B cell (primary cell): ENCODE measurements at regions not wholly inside any gene's neighbourhood (a gene's known extent, or its start where the extent isn't known, plus 50 kb on each side); places are given as distances from the start of the nearest gene placed in this dataset.

Source experiments
- ATAC-seq: fragments of 200-7000 bp; cut with Tn5 transposase; one replicate; pipeline ENCODE4 v1.10.0; 2021; ENCODE audit warnings: low read depth, mild to moderate bottlenecking, moderate number of reproducible peaks, moderate library complexity
- CTCF ChIA-PET: fragments of 350-600 bp; sonication (Branson Sonifier 250); formaldehyde crosslinking; loops from one replicate; lab custom pipeline; 2021; ENCODE audit warnings: antibody characterized with exemption, inconsistent platforms; lab: Charles Lee
- POLR2A ChIA-PET: fragments of 350-600 bp; sonication (Branson Sonifier 250); formaldehyde crosslinking; loops from one replicate; lab custom pipeline; 2021; ENCODE audit warnings: antibody characterized with exemption; lab: Charles Lee
- DNase-seq: peaks from one replicate; pipeline ENCODE4 v3.0.0; 2013
- H2AFZ ChIP-seq: 2 replicates; pipeline ENCODE4 v1.6.1; 2012; ENCODE audit warnings: mild to moderate bottlenecking, low read depth, low read length; ENCODE audit not compliant: insufficient read depth, poor library complexity, severe bottlenecking
- H3K27ac ChIP-seq, 2 donors: 1 replicate in 1 of 2; 2 replicates in 1 of 2; pipeline ENCODE4 v1.5.1; 2012 to 2013; ENCODE audit warnings: low read length in 2 of 2, mild to moderate bottlenecking in 2 of 2, moderate library complexity in 1 of 2
- H3K27me3 ChIP-seq, 4 experiments: fragments of 200-600 bp in 1 of 4; sonication (generic) in 1 of 4; replicated peaks in 1 of 4; 1 replicate in 2 of 4; 2 replicates in 2 of 4; pipeline versions ENCODE4 v1.6.1 to v1.7.0; 2013 to 2016; ENCODE audit warnings: low read length in 3 of 4, mild to moderate bottlenecking in 2 of 4, mixed read lengths in 1 of 4, moderate library complexity in 1 of 4; ENCODE audit not compliant: insufficient read depth in 4 of 4, control insufficient read depth in 3 of 4; ENCODE audit errors: control extremely low read depth in 1 of 4
- H3K36me3 ChIP-seq, 2 experiments: replicated peaks in 1 of 2; 1 replicate in 1 of 2; 2 replicates in 1 of 2; pipeline versions ENCODE4 v1.6.1 to v1.7.1; 2013; ENCODE audit warnings: low read length in 1 of 2; ENCODE audit not compliant: insufficient read depth in 2 of 2, control insufficient read depth in 1 of 2; ENCODE audit errors: control extremely low read depth in 1 of 2, extremely low read depth in 1 of 2
- H3K4me1 ChIP-seq, 2 donors: fragments of 200-600 bp in 1 of 2; sonication (generic) in 1 of 2; 1 replicate in 1 of 2; 2 replicates in 1 of 2; pipeline versions ENCODE4 v1.5.1 to v1.6.1; 2013 to 2017; ENCODE audit warnings: low read length in 2 of 2; ENCODE audit not compliant: control insufficient read depth in 2 of 2, insufficient read depth in 2 of 2
- H3K4me2 ChIP-seq: replicated peaks from 2 replicates; pipeline ENCODE3; 2012; ENCODE audit warnings: mild to moderate bottlenecking, low read depth, low read length; ENCODE audit not compliant: poor library complexity, severe bottlenecking
- H3K4me3 ChIP-seq, 5 experiments: fragments of 200-600 bp in 1 of 5; sonication (generic) in 1 of 5; 1 replicate in 3 of 5; 2 replicates in 2 of 5; pipeline versions ENCODE4 v1.5.1 to v1.7.0; 2011 to 2016; ENCODE audit warnings: low read length in 4 of 5, mild to moderate bottlenecking in 4 of 5, low read depth in 2 of 5, control low read depth in 1 of 5, moderate library complexity in 1 of 5; ENCODE audit not compliant: insufficient read depth in 1 of 5; ENCODE audit errors: control extremely low read depth in 1 of 5, extremely low read depth in 1 of 5
- H3K79me2 ChIP-seq: fragments of 200-600 bp; sonication (generic); one replicate; pipeline ENCODE4 v1.6.0; 2016; ENCODE audit warnings: low read length; ENCODE audit not compliant: control insufficient read depth, insufficient read depth
- H3K9ac ChIP-seq: fragments of 200-600 bp; sonication (generic); 2 replicates; pipeline ENCODE4 v1.6.1; 2017; ENCODE audit warnings: mild to moderate bottlenecking, low read length, moderate library complexity
- H3K9me3 ChIP-seq, 3 donors: one replicate each; pipeline versions ENCODE4 v1.6.1 to v1.7.1; 2013; ENCODE audit warnings: low read length in 2 of 3; ENCODE audit not compliant: control insufficient read depth in 2 of 3, insufficient read depth in 1 of 3; ENCODE audit errors: control extremely low read depth in 1 of 3
- H4K20me1 ChIP-seq: 2 replicates; pipeline ENCODE4 v1.6.0; 2012; ENCODE audit warnings: mild to moderate bottlenecking, low read length; ENCODE audit not compliant: insufficient read depth, control insufficient read depth, poor library complexity, severe bottlenecking
- H3K27ac Mint-ChIP-seq: one replicate; pipeline ENCODE4 v1.8.0; 2021; ENCODE audit warnings: mixed read lengths
- H3K27me3 Mint-ChIP-seq: one replicate; pipeline ENCODE4 v1.8.0; 2021; ENCODE audit warnings: mixed read lengths
- H3K4me1 Mint-ChIP-seq: one replicate; pipeline ENCODE4 v1.8.0; 2021; ENCODE audit warnings: mixed read lengths
- H3K4me3 Mint-ChIP-seq: one replicate; pipeline ENCODE4 v1.8.0; 2021; ENCODE audit warnings: mixed read lengths
- H3K9me3 Mint-ChIP-seq: one replicate; pipeline ENCODE4 v1.8.0; 2022; ENCODE audit warnings: mixed read lengths; ENCODE audit not compliant: insufficient read depth
- EZH2 ChIP-seq: IDR thresholded peaks from 2 replicates; pipeline ENCODE4 v1.6.1; 2012; ENCODE audit warnings: borderline replicate concordance, low read depth, mild to moderate bottlenecking, moderate library complexity, low read length; ENCODE audit not compliant: insufficient read depth, poor library complexity, severe bottlenecking
- WGBS: methylation state at CpG from one replicate; pipeline ENCODE4 v1.1.5; 2013; ENCODE audit warnings: missing lambda C conversion rate; ENCODE audit not compliant: insufficient coverage; 5-methylcytosine and 5-hydroxymethylcytosine counted together
- intact Hi-C: fragments of 100-400 bp; cut with micrococcal nuclease; formaldehyde crosslinking; loops from one replicate; pipeline ENCODE4 v1.10.0; 2022
- TF ChIP-seq, protein P1 (sequence below): fragments of 200-600 bp; IDR thresholded peaks from one replicate; pipeline ENCODE4 v1.8.0; 2022; ENCODE audit warnings: antibody characterized with exemption, mild to moderate bottlenecking

DNA sequence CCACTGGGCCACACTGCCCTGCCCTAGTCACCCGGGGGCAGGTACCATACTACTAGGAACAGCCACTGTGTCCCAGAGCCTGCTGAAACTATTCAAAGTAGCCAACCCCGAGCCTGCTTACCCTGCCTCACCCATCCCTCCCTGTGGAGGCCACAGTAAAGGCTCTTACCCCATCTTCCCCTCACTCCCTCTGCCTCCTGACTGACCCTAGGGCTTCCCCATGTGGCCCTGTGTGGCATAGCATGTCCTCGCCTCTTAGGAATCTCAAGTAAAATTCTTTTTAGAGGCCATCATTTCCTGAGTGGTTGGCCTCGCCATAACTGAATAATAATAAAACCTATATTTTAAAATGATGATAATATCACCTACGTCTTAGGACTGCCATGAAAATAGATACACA, 112.2 kb upstream of the SLC6A11 start:
- no peak overlapping the region for H3K4me3 ChIP-seq
- H3K4me1 ChIP-seq = peaks cover 0 to 4% of the 10 kb centered on the region in 2 donors
- Mint-ChIP-seq H3K4me1 (peaks cover 9% of the 10 kb centered on the region), H3K9me3 (no peaks in the 10 kb centered on the region), H3K27me3 (peaks cover 70% of the 10 kb centered on the region), H3K4me3 (no peak overlapping the region), H3K27ac (no peak overlapping the region)
- no peak for DNase-seq
- no peak overlapping the region for H3K9ac ChIP-seq
- no peaks in the 10 kb centered on the region for H4K20me1 ChIP-seq
- H3K79me2 ChIP-seq = no peaks in the 10 kb centered on the region
- no peak overlapping the region for H3K4me2 ChIP-seq
- intact Hi-C loops = no loop called here
- H2AFZ ChIP-seq = no peak overlapping the region
- CTCF ChIA-PET = no interaction called here
- peaks cover 0 to 56% (median 27%) of the 10 kb centered on the region in 4 experiments for H3K27me3 ChIP-seq
- H3K36me3 ChIP-seq = no peaks in the 10 kb centered on the region
- H3K27ac ChIP-seq = no peak overlapping the region
- TF ChIP-seq EZH2 = no peak
- TF ChIP-seq, protein P1, sequence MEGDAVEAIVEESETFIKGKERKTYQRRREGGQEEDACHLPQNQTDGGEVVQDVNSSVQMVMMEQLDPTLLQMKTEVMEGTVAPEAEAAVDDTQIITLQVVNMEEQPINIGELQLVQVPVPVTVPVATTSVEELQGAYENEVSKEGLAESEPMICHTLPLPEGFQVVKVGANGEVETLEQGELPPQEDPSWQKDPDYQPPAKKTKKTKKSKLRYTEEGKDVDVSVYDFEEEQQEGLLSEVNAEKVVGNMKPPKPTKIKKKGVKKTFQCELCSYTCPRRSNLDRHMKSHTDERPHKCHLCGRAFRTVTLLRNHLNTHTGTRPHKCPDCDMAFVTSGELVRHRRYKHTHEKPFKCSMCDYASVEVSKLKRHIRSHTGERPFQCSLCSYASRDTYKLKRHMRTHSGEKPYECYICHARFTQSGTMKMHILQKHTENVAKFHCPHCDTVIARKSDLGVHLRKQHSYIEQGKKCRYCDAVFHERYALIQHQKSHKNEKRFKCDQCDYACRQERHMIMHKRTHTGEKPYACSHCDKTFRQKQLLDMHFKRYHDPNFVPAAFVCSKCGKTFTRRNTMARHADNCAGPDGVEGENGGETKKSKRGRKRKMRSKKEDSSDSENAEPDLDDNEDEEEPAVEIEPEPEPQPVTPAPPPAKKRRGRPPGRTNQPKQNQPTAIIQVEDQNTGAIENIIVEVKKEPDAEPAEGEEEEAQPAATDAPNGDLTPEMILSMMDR = no peak
- 57% methylated on average over 2 of the region's 5 CpGs for WGBS
- H3K9me3 ChIP-seq = peaks cover 0 to 5% (median 0%) of the 10 kb centered on the region in 3 donors
- POLR2A ChIA-PET = no interaction called here
- ATAC-seq = no peak

DNA sequence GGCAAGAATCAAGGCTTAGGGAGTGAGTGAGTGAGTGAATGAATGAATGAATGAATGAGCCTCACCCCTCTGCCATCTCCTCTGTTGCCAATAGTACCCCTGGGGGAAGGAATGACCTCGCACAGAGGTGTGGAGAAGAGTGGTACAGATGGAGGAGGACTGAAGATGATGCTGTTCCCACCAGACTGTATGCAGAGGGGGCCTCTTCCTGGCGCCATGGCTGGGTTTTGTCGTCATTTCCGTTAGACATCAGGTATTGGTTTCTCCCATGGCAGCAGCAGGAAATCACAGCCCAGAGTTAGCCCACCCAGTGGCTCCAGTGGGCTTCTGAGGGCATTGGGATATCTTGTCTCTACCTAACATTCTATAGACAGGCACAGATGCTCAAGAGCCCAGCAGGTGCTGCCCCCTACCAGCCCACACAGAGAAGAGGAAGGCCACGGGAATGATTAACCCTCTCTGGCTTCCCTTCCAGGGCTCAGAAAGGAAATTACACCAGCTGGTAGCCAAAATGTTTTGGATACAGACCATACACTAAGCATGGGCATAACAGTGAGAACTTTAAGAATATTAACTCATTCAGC, 109.8 kb upstream of the SLC6A11 start:
- no peak overlapping the region for H3K27ac Mint-ChIP-seq
- TF ChIP-seq, protein P1 = no peak
- no peak for TF ChIP-seq EZH2
- Histone ChIP-seq H3K36me3 (no peaks in the 10 kb centered on the region), H3K4me3 (no peak overlapping the region), H3K4me1 (peaks cover 0 to 4% of the 10 kb centered on the region in 2 donors), H3K27me3 (peaks cover 0 to 69% (median 33%) of the 10 kb centered on the region in 4 experiments), H3K9ac (no peak overlapping the region), H3K27ac (no peak overlapping the region), H3K4me2 (no peak overlapping the region), H3K9me3 (peaks cover 0 to 5% (median 0%) of the 10 kb centered on the region in 3 donors), H2AFZ (no peak overlapping the region), H4K20me1 (no peaks in the 10 kb centered on the region), H3K79me2 (no peaks in the 10 kb centered on the region)
- H3K4me3 Mint-ChIP-seq = peak overlapping the region; percentile 27
- peaks cover 12% of the 10 kb centered on the region for H3K4me1 Mint-ChIP-seq
- intact Hi-C loops = no loop called here
- WGBS = 25% methylated on average over 5 of the region's 5 CpGs
- no peaks in the 10 kb centered on the region for H3K9me3 Mint-ChIP-seq
- DNase-seq = no peak
- ATAC-seq = no peak
- CTCF ChIA-PET = no interaction called here
- POLR2A ChIA-PET = no interaction called here
- H3K27me3 Mint-ChIP-seq = peaks cover 85% of the 10 kb centered on the region
